ENCODE measurements at regions not wholly inside any gene's neighbourhood (a gene's known extent, or its start where the extent isn't known, plus 50 kb on each side); places are given as distances from the start of the nearest gene placed in this dataset.

DNA sequence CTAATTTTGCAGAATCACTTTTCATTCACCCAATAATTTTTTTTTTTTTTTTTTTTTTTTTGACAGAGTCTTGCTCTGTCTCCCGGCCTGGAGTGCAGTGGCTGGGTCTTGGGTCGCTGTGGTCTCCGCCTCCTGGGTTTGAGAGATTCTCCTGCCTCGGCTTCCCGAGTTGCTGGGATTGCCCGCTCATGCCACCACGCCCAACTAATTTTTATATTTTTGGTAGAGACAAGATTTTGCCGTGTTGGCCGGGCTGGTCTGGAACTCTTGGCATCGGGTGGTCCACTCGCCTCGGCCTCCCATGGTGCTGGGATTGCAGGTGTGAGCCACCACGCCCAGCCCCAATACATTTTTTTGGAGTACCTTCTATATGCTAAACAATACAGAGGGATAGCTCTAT, 1120.0 kb upstream of the ATXN8OS start:
- TF ChIP-seq ZFP3 (CRISPR knock-in tag; IDR thresholded peaks at IDR 0.05) (no peak), PPARA (CRISPR knock-in tag; IDR thresholded peaks at IDR 0.05; ENCODE audit: borderline replicate concordance) (no peak), TCF4 (CRISPR knock-in tag; IDR thresholded peaks at IDR 0.05; ENCODE audit: borderline replicate concordance) (no peak), ISL1 (CRISPR knock-in tag; IDR thresholded peaks at IDR 0.05) (no peak), CSDC2 (CRISPR knock-in tag; IDR thresholded peaks at IDR 0.05) (no peak), ZC3H10 (CRISPR knock-in tag; IDR thresholded peaks at IDR 0.05) (no peak), OSR1 (CRISPR knock-in tag; IDR thresholded peaks at IDR 0.05) (no peak), ESRRG (CRISPR knock-in tag; IDR thresholded peaks at IDR 0.05) (no peak), GLIS3 (CRISPR knock-in tag; IDR thresholded peaks at IDR 0.05) (no peak)
- TF ChIP-seq, protein P1, sequence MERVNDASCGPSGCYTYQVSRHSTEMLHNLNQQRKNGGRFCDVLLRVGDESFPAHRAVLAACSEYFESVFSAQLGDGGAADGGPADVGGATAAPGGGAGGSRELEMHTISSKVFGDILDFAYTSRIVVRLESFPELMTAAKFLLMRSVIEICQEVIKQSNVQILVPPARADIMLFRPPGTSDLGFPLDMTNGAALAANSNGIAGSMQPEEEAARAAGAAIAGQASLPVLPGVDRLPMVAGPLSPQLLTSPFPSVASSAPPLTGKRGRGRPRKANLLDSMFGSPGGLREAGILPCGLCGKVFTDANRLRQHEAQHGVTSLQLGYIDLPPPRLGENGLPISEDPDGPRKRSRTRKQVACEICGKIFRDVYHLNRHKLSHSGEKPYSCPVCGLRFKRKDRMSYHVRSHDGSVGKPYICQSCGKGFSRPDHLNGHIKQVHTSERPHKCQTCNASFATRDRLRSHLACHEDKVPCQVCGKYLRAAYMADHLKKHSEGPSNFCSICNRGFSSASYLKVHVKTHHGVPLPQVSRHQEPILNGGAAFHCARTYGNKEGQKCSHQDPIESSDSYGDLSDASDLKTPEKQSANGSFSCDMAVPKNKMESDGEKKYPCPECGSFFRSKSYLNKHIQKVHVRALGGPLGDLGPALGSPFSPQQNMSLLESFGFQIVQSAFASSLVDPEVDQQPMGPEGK (CRISPR knock-in tag; IDR thresholded peaks at IDR 0.05; ENCODE audit: borderline replicate concordance), result no peak
- no peak for ATAC-seq

DNA sequence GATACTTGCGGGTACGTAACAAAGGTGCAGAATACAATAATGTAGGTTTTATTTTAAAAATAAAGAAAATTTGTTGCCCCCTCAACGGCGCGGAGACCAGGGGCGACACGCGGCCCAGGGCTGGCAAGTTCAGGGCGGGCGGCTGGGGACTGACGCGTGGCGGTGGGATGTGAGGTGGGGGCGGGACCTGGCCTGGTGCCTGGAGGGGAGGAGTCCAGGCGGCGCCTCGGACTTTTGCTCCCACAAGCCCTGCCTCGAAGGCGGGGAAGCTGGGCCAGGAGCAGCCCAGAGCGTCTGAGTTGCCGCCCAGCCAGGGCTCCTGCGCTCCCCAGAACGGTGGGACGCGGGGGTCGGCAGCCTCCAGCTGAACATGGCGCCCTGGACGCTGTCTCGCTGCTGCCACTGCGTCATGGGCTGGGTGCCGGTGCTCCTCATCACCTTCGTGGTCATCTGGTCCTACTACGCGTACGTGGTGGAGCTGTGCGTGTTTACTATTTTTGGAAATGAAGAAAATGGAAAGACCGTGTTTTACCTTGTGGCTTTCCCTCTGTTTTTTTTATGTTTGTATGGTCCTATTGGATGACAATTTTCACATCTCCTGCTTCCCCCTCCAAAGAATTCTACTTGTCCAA, 1122.8 kb upstream of the ATXN8OS start:
- ATAC-seq, result no peak
- TF ChIP-seq ESRRG (CRISPR knock-in tag; IDR thresholded peaks at IDR 0.05), result no peak
- TF ChIP-seq TCF4 (CRISPR knock-in tag; IDR thresholded peaks at IDR 0.05; ENCODE audit: borderline replicate concordance), result no peak
- TF ChIP-seq ARNTL (CRISPR knock-in tag; IDR thresholded peaks at IDR 0.05; ENCODE audit: borderline replicate concordance, low read depth), result no peak
- TF ChIP-seq, protein P2, sequence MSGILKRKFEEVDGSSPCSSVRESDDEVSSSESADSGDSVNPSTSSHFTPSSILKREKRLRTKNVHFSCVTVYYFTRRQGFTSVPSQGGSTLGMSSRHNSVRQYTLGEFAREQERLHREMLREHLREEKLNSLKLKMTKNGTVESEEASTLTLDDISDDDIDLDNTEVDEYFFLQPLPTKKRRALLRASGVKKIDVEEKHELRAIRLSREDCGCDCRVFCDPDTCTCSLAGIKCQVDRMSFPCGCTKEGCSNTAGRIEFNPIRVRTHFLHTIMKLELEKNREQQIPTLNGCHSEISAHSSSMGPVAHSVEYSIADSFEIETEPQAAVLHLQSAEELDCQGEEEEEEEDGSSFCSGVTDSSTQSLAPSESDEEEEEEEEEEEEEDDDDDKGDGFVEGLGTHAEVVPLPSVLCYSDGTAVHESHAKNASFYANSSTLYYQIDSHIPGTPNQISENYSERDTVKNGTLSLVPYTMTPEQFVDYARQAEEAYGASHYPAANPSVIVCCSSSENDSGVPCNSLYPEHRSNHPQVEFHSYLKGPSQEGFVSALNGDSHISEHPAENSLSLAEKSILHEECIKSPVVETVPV (CRISPR knock-in tag; IDR thresholded peaks at IDR 0.05), result no peak
- no peak for TF ChIP-seq ZFP30 (CRISPR knock-in tag; IDR thresholded peaks at IDR 0.05)
- no peak for TF ChIP-seq BACH2 (CRISPR knock-in tag; IDR thresholded peaks at IDR 0.05; ENCODE audit: borderline replicate concordance)
- TF ChIP-seq, protein P3, sequence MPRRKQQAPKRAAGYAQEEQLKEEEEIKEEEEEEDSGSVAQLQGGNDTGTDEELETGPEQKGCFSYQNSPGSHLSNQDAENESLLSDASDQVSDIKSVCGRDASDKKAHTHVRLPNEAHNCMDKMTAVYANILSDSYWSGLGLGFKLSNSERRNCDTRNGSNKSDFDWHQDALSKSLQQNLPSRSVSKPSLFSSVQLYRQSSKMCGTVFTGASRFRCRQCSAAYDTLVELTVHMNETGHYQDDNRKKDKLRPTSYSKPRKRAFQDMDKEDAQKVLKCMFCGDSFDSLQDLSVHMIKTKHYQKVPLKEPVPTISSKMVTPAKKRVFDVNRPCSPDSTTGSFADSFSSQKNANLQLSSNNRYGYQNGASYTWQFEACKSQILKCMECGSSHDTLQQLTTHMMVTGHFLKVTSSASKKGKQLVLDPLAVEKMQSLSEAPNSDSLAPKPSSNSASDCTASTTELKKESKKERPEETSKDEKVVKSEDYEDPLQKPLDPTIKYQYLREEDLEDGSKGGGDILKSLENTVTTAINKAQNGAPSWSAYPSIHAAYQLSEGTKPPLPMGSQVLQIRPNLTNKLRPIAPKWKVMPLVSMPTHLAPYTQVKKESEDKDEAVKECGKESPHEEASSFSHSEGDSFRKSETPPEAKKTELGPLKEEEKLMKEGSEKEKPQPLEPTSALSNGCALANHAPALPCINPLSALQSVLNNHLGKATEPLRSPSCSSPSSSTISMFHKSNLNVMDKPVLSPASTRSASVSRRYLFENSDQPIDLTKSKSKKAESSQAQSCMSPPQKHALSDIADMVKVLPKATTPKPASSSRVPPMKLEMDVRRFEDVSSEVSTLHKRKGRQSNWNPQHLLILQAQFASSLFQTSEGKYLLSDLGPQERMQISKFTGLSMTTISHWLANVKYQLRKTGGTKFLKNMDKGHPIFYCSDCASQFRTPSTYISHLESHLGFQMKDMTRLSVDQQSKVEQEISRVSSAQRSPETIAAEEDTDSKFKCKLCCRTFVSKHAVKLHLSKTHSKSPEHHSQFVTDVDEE (CRISPR knock-in tag; IDR thresholded peaks at IDR 0.05), result no peak
- TF ChIP-seq TOX (CRISPR knock-in tag; IDR thresholded peaks at IDR 0.05; ENCODE audit: borderline replicate concordance), result no peak
- TF ChIP-seq CSDC2 (CRISPR knock-in tag; IDR thresholded peaks at IDR 0.05), result no peak
- no peak for TF ChIP-seq RARB (CRISPR knock-in tag; IDR thresholded peaks at IDR 0.05)
- TF ChIP-seq, protein P1 (CRISPR knock-in tag; IDR thresholded peaks at IDR 0.05; ENCODE audit: borderline replicate concordance), result no peak
- TF ChIP-seq ISL1 (CRISPR knock-in tag; IDR thresholded peaks at IDR 0.05), result no peak

DNA sequence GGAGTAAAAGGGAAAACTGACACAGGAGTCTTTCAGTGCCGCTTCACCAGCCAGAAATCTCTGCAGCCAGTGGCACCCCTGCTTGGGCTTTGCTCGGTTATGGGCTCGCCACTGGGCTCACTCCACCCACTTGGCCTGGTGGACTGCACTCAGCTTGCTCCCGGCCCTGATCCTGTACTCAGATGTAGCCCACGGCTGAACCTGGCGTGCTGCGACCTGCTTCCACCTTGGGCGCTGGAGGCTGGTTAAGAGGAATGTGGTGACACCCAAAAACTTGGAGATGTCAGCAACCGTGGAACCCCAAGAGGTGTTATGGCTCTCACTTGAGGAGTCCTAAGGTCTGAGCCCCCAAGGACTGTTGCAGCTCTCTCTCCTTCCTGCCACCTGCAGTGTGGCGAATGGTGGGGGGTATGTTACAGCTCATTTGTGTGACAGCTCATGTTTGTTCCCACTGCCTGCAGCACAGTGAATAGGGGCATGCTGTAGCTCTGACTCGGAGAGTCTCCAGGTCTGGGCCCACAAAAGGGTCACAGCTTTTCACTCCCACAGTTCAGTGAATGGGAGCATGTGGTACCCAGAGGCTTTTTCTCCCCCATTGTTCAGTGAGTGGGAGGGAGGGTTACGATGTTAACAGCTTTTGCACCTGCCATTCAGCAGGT, 1124.5 kb upstream of the ATXN8OS start:
- TF ChIP-seq, protein P2 (CRISPR knock-in tag; IDR thresholded peaks at IDR 0.05), result no peak
- no peak for TF ChIP-seq PPARA (CRISPR knock-in tag; IDR thresholded peaks at IDR 0.05; ENCODE audit: borderline replicate concordance)
- TF ChIP-seq ZC3H10 (CRISPR knock-in tag; IDR thresholded peaks at IDR 0.05), result no peak
- ATAC-seq, result no peak
